GM19463 (cell line): ENCODE measurements at regions not wholly inside any gene's neighbourhood (a gene's known extent, or its start where the extent isn't known, plus 50 kb on each side); places are given as distances from the start of the nearest gene placed in this dataset.
"Not testable (repeated sequence)": the region's sequence is repeated elsewhere in the genome, so short reads cannot be mapped to it uniquely, and the experiment has no call there.

Experiments
- ATAC-seq: cut with Tn5 transposase; IDR thresholded peaks from one replicate; pipeline ENCODE4 v1.9.1; 2021; ENCODE audit warnings: mild to moderate bottlenecking, moderate library complexity; ENCODE audit not compliant: unreplicated experiment

GRCh38 chr10:28733245-28733644 lies 55.9 kb downstream of the BAMBI start:
- no peak for ATAC-seq

- ATAC-seq = no peak
These were observed 56.3 kb downstream of the BAMBI start for GRCh38 chr10:28733647-28734046.

GRCh38 chr10:28734938-28735759 lies 57.8 kb downstream of the BAMBI start:
- no peak for ATAC-seq

GRCh38 chr10:28737096-28737495 lies 59.8 kb downstream of the BAMBI start:
- ATAC-seq = no peak

- ATAC-seq = no peak
These were observed 60.9 kb downstream of the BAMBI start for GRCh38 chr10:28738200-28738599.

GRCh38 chr10:28743576-28743975 lies 66.3 kb downstream of the BAMBI start:
- no peak for ATAC-seq

DNA sequence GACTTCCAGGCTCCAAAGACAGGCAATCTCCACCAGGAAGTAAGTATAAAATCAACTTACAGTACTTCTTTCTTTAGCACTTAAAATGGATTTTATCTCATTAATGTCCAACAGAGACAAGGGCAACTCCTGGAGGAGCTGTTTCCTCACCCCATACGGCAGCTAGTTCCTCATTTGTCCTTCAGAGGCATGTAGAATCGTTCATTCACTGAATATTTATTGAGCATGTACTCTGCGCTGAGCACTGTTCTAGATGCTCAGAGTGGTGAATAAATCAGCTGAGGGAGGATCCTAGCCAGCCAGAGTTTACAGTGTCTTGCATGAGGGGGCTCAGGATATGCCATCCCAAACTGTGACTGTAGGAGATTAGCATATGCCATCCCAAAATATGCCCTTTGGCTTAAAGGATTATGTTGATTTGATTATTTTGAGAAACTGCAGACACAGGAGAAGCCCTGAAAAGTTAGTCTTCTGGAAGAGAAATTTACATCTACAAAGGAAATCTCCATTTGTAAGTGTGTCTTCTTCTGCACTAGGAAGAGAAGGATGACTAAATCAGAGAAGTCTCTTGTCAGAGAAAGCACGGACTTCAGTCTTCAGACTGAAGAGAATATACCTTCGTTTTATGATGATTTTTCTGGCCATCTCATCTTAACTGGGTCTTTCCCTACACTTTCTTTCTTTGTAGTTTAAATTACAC lies 66.9 kb downstream of the BAMBI start:
- ATAC-seq = no peak

DNA sequence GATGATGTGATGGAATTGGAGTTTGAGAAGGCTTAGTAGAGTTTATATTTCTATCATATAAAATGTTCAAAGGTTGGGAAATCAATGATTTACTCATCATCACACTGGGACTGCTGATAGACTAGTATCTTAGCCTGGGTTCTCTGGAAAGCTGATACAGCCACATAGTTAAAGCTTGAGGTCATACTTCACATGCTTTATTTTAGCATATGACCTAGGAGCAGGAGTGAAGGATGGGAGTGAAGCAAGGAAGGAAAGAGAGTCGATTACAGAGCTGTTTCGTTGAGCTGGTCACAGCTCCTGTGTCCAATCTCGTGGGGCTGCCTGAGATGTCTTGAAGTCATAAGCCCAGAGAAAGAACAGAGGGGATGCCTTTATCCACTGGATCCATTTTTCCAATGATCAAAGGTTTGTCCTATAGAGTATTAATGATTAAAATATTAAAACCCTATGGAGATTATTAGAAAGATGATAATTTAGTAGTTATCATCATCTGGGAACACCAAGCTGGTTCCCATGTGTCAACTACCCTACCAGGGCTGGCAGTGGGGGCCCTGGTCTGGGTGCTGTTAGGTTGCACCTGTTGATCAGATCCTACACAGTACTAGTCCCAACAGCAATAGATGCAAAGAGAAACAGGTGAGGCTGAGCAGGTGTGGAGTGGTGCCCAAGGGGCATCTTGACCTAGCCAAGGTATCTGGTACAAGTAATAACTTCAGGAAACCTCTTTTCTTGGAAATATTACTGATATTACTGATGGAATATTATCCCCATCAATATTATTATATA lies 77.8 kb downstream of the BAMBI start:
- no peak for ATAC-seq

- ATAC-seq = no peak
These were observed 83.9 kb downstream of the BAMBI start for GRCh38 chr10:28761084-28761846.

DNA sequence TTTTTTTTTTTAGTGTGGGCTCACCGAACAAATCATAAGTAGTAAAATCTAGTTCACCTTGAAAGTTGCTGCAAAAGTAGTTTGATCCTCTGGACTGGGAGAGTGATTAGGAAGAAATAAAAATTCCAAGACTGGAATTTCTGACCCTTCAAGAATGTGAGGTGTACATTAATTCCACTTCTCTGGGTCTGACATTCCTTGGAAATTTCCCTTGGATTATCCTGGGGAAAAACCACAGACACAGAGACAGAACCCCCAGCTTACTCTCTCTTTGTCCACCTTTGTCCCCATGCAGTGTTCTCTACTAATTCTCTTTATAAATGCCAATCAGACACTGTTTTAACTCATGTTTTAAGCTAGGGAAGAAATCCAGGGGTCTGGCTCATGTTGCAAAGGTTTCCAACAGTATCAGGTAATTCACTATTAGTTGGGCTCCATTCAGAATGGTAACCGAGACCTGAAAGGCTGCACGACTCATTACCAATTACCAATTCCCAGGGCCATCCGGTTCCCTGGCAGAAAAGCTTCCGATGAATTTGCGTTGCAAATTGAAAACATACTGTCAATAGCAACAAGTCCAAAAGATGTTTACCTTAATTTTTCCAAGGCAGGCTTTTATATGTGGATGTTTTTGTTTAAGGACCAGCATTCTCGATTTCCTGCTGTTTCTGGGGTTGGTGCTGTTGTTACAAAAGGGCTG lies 86.3 kb downstream of the BAMBI start:
- no peak for ATAC-seq

DNA sequence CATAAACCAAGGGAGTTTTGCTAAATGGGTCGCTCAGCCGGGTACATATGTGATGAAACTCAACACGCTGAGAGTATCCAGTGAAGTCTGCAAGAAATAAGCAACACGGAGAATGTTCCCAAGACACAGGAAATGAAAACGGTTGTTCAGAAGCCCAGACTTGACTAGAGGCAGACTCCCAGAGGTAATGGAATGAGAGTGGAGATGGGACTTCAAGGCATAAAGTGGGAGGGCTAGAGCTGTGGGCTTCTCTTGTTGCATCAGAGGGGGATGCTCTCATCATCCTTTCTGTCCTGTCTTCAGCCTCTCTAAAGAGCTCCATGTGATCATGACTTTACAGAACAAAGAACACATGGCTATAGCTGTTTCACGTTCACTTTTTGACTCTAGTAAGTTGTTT lies 88.3 kb downstream of the BAMBI start:
- no peak for ATAC-seq

DNA sequence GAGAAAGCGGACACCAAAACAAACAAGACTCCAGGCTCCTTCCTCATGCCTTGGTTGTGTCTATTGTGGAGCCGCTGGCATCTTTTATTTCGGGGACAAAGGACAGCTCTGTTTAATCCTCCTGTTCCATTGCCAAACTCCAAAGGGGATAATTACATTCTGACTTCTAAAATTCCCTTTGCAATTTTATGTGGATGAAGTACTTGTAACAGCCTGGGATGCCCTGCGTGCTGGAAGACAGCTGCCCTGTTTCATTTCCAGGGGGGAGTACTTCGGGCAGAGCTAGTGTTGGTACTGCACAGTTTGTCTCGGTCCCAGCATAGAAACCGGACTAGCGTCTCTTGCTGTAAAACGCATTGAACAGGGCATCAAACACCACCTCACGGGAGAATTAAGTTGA lies 90.9 kb downstream of the BAMBI start:
- ATAC-seq = no peak

DNA sequence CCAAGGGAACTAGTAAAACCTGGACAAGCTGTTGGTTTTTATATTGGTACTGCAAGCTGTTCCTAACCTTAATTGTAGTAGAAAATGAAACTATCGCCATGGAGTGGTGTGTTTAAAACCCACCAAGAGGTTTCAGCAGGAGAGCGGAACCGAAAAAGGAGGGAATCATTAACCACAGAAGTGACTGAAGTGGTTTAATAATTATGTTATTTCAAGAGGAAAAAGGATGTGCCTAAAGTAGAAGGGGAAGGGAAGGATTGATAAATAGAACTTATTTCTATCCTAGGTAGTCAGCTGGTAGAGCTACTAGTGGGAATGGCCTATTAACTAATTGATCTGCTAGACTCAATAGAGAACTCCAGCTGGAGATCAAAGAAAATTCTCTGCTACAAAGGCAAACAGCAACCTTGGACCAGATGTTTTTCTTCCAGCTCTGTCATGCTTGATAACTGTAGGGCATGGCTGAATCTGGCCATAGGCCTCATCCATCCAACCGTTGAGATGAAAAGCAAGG lies 91.8 kb downstream of the BAMBI start:
- ATAC-seq = peak; percentile 48

GRCh38 chr10:28771580-28772090 lies 94.3 kb downstream of the BAMBI start:
- ATAC-seq = not testable (repeated sequence)

- no peak for ATAC-seq
These were observed 97.0 kb downstream of the BAMBI start for GRCh38 chr10:28774051-28774995.

DNA sequence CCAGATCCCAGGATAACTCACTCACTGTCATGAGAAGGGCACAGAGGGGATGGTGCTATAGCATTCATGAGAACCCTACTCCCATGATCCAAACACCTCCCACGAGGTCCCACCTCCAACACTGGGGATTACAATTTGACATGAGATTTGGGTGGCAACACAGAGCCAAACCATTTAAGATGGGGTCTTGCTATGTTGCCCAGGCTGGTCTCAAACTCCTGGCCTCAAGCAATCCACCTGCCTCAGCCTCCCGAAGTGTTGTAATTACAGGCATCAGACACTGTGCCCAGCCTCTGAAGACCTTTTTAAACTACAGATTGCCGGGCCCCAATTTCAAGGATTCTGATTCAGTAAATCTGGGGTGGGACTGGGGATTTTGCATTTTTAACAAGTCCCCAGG lies 98.5 kb downstream of the BAMBI start:
- no peak for ATAC-seq

- no peak for ATAC-seq
These were observed 99.2 kb downstream of the BAMBI start for GRCh38 chr10:28776519-28776918.

- no peak for ATAC-seq
These were observed 100.6 kb downstream of the BAMBI start for GRCh38 chr10:28777911-28778310.

DNA sequence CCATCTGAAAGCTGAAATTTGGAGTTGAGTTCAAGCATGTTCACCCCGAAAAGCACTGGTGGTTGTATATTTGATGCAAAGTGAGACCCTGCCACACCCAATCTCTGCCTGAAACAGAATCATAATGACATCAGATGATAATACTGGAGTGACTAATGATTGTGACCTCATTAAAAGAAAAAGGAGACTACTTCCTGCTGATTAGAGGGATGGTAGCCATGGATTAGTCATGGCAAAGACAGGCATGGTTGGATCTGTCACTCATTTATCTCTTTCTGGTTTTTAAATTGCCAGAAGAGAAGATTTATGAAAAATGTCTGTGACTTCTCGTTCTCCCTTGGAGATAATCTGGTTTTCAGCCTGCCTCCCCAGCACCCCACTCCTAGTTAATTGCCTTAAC lies 101.2 kb downstream of the BAMBI start:
- no peak for ATAC-seq
